GM21529 (cell line): ENCODE measurements at regions not wholly inside any gene's neighbourhood (a gene's known extent, or its start where the extent isn't known, plus 50 kb on each side); places are given as distances from the start of the nearest gene placed in this dataset.

Experiments used
- ATAC-seq: cut with Tn5 transposase; IDR thresholded peaks from one replicate; pipeline ENCODE4 v1.9.1; 2021; ENCODE audit not compliant: unreplicated experiment

- no peak for ATAC-seq
These were observed 813.1 kb upstream of the POU3F3 start for GRCh38 chr2:104040771-104041170.

DNA sequence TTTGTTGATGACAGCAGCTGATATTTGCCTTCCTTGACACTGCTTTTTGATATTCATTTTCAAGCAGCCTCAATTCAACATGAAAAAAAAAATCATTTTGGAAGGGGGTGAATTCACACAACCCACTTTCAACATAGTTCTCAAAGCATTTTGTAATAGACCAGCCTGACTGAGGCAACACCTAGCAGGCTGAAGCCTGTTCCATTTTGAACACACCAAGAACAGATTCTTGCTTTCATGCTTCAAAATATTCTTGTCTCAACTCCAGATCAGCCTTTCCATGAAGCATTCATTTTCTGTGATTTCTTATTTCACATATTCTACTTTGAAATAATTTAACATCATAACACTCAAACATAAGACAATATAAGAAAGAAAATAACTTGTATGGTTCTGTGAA, 812.6 kb upstream of the POU3F3 start:
- no peak for ATAC-seq

DNA sequence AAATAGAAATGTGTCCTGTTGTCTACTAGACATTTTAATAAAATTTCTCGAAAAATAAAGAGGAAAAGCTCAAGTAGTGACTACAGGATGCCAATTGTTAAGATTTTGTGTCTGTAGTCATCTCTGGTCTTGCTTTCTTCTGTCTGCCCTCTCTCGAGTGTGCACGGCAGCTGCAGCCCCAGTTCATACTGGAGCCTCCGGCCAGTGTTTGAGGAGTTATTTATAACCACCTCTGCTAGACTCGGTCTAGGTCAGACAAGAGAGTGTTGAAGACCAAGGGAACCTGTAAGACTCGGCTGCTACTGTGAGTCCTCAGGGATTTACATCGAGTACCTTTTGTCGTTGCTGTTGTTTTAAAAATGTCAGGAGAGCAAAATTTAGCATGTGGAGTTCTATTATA, 810.1 kb upstream of the POU3F3 start:
- no peak for ATAC-seq

GRCh38 chr2:104045071-104045470, 808.8 kb upstream of the POU3F3 start:
- ATAC-seq = no peak

DNA sequence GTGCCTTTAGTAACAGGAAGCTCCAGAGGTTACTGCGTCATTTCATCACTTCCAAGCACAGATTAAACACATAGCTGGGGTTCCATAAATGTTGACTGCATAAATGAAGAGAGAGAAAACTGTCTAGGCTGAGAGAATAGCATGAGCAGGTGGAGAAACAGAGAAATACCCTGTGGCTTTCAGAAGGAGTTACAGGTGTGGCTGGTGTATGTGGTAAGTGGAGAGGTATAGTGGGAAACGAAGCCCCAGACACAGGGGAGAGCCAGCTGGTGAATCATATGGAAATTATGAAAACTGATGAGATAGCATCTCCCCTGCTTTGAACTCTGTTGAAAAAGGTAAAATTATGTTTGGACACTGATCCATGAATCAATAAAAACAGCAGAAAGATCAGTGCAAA, 807.4 kb upstream of the POU3F3 start:
- ATAC-seq = no peak

GRCh38 chr2:104047516-104047915, 806.4 kb upstream of the POU3F3 start:
- no peak for ATAC-seq

DNA sequence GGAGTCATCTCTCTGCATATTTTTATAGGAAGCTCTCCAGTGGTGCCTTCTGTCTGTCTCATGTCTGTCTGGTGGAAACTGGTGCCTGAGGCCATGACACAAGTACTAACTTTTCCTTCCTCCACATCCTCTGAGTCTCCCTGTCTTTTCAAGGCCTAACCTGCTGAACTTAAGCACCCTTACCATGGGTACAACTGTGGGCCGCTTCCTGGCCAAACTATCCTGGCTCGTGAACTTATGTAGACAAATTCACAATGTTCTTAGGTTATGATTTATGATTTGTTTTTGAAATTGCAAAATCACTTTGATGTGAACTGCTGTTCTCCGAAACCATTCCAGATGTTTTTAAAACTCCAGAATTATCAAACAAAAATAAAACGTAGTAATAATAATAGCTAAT, 804.5 kb upstream of the POU3F3 start:
- ATAC-seq = no peak

DNA sequence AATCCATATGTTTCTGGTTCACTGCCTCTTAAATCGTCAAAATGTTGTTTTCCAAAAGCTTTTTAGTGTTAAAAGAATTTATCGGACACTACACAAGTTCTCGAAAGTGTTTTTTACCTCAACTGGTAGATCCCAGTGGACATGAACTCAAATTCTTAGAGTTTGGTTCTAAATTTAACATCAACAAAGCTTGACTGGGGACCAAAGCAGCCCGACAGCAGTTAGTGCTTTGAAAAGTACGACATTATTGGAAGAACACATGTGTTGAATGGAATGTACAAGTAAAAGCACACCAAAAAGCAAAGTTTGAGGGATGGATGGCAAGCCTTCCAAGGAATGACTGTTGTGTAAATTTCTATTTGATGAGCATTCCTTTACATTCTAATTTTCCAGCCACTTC, 803.9 kb upstream of the POU3F3 start:
- ATAC-seq = no peak

- no peak for ATAC-seq
These were observed 803.2 kb upstream of the POU3F3 start for GRCh38 chr2:104050656-104051242.

- ATAC-seq = no peak
These were observed 802.1 kb upstream of the POU3F3 start for GRCh38 chr2:104051766-104052165.

DNA sequence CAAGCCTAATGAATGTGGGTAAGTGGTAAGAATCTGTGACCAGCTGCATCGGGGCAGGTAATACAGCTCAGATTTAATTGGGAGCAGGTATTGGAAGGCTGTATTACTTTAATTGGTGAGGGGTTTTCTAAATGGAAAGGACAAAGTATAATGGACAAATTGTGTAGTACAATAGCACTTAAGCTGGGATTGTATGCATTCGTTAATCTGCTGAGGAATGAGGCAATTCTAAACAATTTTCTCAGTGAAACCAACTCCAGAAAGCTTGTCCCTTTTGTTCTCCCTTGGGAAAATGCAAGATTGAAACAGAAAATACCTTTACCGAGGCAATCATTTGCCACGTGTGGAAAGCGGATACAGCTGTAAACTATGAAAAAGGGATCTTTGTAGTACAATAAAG, 801.6 kb upstream of the POU3F3 start:
- no peak for ATAC-seq

- ATAC-seq = no peak
These were observed 797.5 kb upstream of the POU3F3 start for GRCh38 chr2:104056451-104056850.

DNA sequence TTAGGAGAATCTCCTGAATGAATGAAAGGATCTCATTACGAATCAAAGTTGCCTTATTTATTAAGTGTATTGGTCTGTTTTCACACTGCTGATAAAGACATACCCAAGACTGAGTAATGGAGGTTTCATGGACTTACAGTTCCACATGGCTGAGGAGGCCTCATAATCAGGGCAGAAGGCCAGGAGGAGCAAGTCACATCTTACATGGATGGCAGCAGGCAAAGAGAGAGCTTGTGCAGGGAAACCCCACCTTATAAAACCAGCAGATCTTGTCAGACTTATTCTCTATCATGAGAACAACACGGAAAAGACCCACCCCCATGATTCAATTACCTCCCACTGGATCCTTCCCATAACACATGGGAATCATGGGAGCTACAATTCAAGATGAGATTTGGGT, 785.2 kb upstream of the POU3F3 start:
- ATAC-seq = no peak

GRCh38 chr2:104077573-104077972, 776.3 kb upstream of the POU3F3 start:
- ATAC-seq = no peak

GRCh38 chr2:104078431-104079157, 775.3 kb upstream of the POU3F3 start:
- no peak for ATAC-seq

- ATAC-seq = no peak
These were observed 765.2 kb upstream of the POU3F3 start for GRCh38 chr2:104088745-104089144.

GRCh38 chr2:104090407-104090806, 763.5 kb upstream of the POU3F3 start:
- no peak for ATAC-seq

- no peak for ATAC-seq
These were observed 762.0 kb upstream of the POU3F3 start for GRCh38 chr2:104091894-104092293.

DNA sequence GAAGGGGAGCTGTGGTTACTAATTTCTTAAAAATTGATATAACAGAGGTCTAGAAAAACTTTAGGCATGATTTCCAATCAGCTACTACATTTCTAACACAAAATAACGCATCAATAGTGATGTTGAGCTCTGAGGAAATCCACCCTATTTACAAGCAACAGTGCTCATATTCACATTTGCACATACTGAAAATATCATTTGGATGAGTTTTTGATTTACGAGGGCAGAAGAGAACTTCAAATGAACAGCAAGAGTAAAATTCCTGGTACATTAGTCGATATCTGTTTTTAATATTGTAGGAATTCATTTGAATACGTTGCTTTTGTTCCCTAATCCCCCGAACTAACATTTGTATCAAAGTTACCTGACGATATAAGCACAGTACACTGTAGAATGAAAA, 761.0 kb upstream of the POU3F3 start:
- no peak for ATAC-seq

DNA sequence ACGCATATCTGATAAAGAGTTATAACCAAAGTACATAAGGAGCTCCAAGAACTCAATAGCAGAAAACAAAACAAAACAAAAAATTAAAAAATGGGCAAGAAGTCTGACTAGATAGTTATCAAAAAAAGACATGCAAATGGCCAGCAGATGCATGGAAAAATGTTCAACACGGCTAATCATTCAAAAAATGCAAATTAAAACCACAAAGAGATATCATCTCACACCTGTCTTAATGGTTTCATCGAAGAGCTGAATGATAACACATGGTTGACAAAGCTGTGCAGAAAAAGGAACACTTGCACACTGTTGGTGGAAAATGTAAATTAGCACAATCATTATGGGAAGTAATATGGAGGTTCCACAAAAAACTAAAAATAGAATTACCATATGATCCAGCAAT, 751.3 kb upstream of the POU3F3 start:
- no peak for ATAC-seq

DNA sequence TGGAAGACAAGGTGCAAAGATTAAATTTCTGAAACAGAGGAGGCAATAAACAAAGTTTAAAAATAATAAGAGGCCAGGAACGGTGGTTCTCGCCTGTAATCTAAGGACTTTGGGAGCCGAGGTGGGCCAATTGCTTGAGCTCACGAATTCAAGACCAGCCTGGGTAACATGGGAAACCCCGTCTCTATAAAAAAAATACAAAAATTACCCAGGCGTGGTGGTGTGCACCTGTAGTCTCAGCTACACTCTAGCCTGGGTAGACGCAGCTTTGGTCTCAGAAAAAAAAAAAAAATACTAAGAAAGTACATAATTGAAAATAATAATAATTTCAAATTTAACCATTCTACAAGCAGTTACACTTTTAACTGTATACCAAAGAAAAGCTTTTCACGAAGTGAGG, 744.6 kb upstream of the POU3F3 start:
- no peak for ATAC-seq

DNA sequence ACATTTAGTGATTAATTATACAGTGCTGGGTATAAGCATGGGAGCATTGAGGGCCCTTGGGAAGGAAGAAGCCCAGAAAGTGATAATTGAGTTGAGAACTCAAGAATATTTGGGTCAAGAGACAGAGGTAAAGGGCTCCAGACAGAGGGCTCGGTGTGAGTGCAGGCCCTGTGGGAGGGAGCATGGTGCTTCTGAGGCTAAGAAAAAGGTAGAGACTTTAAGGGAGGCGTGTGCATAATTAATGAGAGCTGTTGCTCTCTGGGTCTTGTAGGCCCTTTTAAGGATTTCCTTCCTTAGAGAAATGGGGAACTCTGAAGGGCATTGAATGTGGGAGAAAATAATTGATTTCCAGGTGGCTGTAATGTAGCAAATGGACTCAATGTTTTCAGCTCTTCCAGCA, 735.0 kb upstream of the POU3F3 start:
- ATAC-seq = no peak

GRCh38 chr2:104120171-104120570, 733.7 kb upstream of the POU3F3 start:
- no peak for ATAC-seq
